KMS-11 (cell line): ENCODE measurements at regions not wholly inside any gene's neighbourhood (a gene's known extent, or its start where the extent isn't known, plus 50 kb on each side); places are given as distances from the start of the nearest gene placed in this dataset.

Source experiments
- H2AFZ ChIP-seq: fragments of 200-600 bp; sonication (generic); 2 replicates; pipeline ENCODE4 v1.6.1; 2016; ENCODE audit warnings: antibody characterized with exemption, mixed run types, low read depth
- H3K27ac ChIP-seq: fragments of 200-600 bp; sonication (generic); 2 replicates; pipeline ENCODE4 v1.6.1; 2016; ENCODE audit warnings: mild to moderate bottlenecking, mixed run types
- H3K27me3 ChIP-seq: fragments of 200-600 bp; sonication (generic); 2 replicates; pipeline ENCODE4 v1.6.1; 2017; ENCODE audit warnings: mild to moderate bottlenecking, low read depth, mixed run types, moderate library complexity; ENCODE audit not compliant: insufficient read depth
- H3K36me3 ChIP-seq: fragments of 200-600 bp; sonication (generic); 2 replicates; pipeline ENCODE4 v1.6.1; 2017; ENCODE audit warnings: mild to moderate bottlenecking, mixed run types; ENCODE audit not compliant: insufficient read depth
- H3K4me1 ChIP-seq: fragments of 200-600 bp; sonication (generic); 2 replicates; pipeline ENCODE4 v1.6.1; 2016; ENCODE audit warnings: mild to moderate bottlenecking, low read depth, mixed run types; ENCODE audit not compliant: poor library complexity, severe bottlenecking
- H3K4me2 ChIP-seq: fragments of 200-600 bp; sonication (generic); 2 replicates; pipeline ENCODE4 v1.7.0; 2016; ENCODE audit warnings: mild to moderate bottlenecking, mixed run types
- H3K4me3 ChIP-seq: fragments of 200-600 bp; sonication (generic); IDR thresholded peaks from 2 replicates; pipeline ENCODE4 v1.6.1; 2017; ENCODE audit warnings: low read depth, low read length, mixed read lengths; ENCODE audit not compliant: insufficient read depth
- H3K79me2 ChIP-seq: fragments of 200-600 bp; sonication (generic); 2 replicates; pipeline ENCODE4 v1.6.1; 2016; ENCODE audit warnings: low read depth, mixed run types; ENCODE audit not compliant: insufficient read depth
- H3K9ac ChIP-seq: fragments of 200-600 bp; sonication (generic); 2 replicates; pipeline ENCODE4 v1.6.1; 2016; ENCODE audit warnings: mild to moderate bottlenecking, mixed run types
- H4K20me1 ChIP-seq: fragments of 200-600 bp; sonication (generic); 2 replicates; pipeline ENCODE4 v1.6.1; 2016; ENCODE audit warnings: mild to moderate bottlenecking, mixed run types; ENCODE audit not compliant: insufficient read depth
- TF ChIP-seq, protein P1 (sequence below): fragments of 200-600 bp; sonication (generic); conservative IDR thresholded peaks from 2 replicates; pipeline ENCODE4 v1.6.1; 2017; ENCODE audit warnings: low read depth, mild to moderate bottlenecking, antibody characterized with exemption, low read length, moderate library complexity, mixed read lengths

DNA sequence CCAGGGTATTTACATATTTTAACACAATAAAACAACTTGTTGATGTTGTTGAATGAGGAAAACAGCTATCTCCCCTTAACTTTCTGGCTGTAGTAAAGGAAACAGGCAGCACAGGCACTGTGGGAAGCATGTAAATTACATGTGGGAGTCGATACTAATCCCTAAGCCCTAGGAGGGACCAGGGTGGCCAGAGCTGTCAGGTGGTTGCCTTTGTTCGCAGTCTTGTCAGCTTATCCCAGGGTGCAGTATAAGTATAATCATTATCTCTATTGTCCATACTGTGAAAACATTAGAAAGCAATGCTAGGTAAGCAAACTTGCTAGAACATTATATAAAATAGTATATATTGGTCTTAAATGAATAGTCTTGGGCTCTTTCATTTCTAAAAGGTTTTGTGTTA lies 125.6 kb upstream of the RPS23 start:
- Histone ChIP-seq H3K36me3 (no peaks in the 10 kb centered on the region), H3K9ac (no peak overlapping the region), H4K20me1 (no peaks in the 10 kb centered on the region), H3K4me2 (no peak overlapping the region), H2AFZ (no peak overlapping the region), H3K4me3 (no peak overlapping the region), H3K27me3 (no peaks in the 10 kb centered on the region), H3K79me2 (no peaks in the 10 kb centered on the region), H3K27ac (no peak overlapping the region), H3K4me1 (no peaks in the 10 kb centered on the region)
- TF ChIP-seq, protein P1, sequence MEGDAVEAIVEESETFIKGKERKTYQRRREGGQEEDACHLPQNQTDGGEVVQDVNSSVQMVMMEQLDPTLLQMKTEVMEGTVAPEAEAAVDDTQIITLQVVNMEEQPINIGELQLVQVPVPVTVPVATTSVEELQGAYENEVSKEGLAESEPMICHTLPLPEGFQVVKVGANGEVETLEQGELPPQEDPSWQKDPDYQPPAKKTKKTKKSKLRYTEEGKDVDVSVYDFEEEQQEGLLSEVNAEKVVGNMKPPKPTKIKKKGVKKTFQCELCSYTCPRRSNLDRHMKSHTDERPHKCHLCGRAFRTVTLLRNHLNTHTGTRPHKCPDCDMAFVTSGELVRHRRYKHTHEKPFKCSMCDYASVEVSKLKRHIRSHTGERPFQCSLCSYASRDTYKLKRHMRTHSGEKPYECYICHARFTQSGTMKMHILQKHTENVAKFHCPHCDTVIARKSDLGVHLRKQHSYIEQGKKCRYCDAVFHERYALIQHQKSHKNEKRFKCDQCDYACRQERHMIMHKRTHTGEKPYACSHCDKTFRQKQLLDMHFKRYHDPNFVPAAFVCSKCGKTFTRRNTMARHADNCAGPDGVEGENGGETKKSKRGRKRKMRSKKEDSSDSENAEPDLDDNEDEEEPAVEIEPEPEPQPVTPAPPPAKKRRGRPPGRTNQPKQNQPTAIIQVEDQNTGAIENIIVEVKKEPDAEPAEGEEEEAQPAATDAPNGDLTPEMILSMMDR = no peak

DNA sequence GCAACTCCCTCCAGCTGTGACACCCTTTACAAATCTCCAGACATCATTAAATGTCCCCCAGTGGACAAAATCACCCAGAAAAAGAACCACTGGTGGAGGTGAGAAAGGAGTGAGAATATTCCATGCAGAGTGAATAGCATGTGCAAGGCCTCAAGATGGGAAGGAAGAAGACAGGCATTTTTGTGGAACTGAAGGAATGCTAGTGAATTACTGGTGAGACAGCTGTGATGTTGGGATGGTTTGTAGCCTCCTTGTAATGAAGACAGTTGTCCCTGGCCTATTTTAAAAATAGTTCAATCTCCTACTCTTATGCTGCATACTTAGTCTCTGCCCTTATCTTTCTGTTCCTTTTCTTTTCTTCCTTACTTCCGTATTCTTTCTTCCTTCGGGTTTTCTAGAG lies 124.9 kb upstream of the RPS23 start:
- TF ChIP-seq, protein P1 = no peak
- H3K27ac ChIP-seq = no peak overlapping the region
- no peaks in the 10 kb centered on the region for H4K20me1 ChIP-seq
- no peak overlapping the region for H3K9ac ChIP-seq
- H3K27me3 ChIP-seq = no peaks in the 10 kb centered on the region
- H3K79me2 ChIP-seq = no peaks in the 10 kb centered on the region
- no peak overlapping the region for H3K4me3 ChIP-seq
- no peak overlapping the region for H3K4me2 ChIP-seq
- H2AFZ ChIP-seq = no peak overlapping the region
- no peaks in the 10 kb centered on the region for H3K4me1 ChIP-seq
- no peaks in the 10 kb centered on the region for H3K36me3 ChIP-seq

DNA sequence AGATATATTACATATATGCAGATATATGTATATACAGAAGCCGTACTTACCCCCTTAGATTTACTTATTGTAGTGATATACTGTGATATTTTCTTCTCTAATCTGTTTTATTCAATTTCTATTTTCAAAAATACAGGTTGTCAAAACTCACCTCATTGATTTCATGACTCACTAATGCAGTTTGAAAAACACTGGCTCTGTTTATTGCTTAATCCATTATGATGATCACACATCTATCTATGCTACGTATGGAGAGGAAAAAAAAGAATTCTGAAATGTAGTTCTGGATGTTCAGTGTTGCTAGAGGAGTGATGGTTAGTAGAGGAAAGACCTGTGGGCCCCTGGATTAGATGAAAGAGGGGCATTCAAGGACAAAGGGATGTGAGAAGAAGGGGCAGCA lies 121.0 kb upstream of the RPS23 start:
- Histone ChIP-seq H3K36me3 (no peaks in the 10 kb centered on the region), H3K27ac (no peak overlapping the region), H3K4me1 (no peaks in the 10 kb centered on the region), H4K20me1 (no peaks in the 10 kb centered on the region), H3K27me3 (no peaks in the 10 kb centered on the region), H3K4me2 (no peak overlapping the region), H2AFZ (no peak overlapping the region), H3K79me2 (no peaks in the 10 kb centered on the region), H3K4me3 (no peak overlapping the region), H3K9ac (no peak overlapping the region)
- TF ChIP-seq, protein P1 = no peak

DNA sequence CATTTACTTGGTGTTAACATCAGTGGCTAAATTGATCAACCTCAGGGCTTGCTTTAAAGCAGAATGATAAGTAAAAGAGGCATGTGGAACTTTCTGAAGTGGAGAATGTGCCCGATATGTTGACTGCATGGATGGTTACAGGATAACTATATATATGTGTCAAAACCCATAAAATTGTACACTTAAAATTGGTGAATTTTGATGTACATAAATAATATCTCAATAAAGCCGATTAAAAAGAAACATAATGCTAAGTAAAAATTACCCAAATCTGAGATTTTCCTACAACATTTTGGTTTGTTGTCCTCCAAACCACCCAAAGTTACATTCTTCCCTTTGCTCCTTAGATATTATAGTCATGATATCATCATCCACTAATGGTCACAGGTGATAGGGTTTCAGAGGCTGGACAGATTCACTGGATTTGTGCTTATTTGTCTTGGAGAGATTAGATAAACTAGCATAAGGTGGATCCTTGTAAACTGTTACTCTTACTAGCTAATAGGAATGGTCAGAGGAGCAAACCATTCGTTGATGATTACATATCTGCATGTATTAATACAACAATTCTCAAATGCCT lies 119.7 kb upstream of the RPS23 start:
- Histone ChIP-seq H2AFZ (no peak overlapping the region), H3K4me2 (no peak overlapping the region), H3K27ac (no peak overlapping the region), H3K79me2 (no peaks in the 10 kb centered on the region), H3K27me3 (no peaks in the 10 kb centered on the region), H4K20me1 (no peaks in the 10 kb centered on the region), H3K4me1 (no peaks in the 10 kb centered on the region), H3K36me3 (no peaks in the 10 kb centered on the region), H3K4me3 (no peak overlapping the region), H3K9ac (no peak overlapping the region)
- TF ChIP-seq, protein P1 = no peak
